ENCODE measurements at regions not wholly inside any gene's neighbourhood (a gene's known extent, or its start where the extent isn't known, plus 50 kb on each side); places are given as distances from the start of the nearest gene placed in this dataset.

DNA sequence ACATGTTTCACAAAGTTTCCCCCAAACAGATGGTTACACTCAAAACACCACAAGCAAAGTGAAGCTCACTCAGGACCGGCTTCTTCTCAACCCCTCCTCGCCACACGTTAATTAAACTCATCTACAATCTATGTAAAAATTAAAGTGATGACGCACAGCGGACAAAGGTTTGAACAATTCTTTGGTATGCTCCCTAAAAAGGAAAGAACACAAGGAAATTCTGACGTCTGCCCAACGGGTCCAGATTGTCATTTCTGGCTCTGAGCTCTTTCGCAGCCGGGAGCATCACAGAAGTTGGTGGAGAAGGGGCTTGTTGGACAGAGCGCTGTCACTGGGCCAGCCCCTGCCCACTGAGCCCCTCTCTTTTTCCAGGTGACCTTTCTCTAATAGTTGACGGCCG lies 173.7 kb upstream of the CHRNA7 start:
- Histone ChIP-seq H3K36me3 (ENCODE audit: control insufficient read depth in 2 of 2, extremely low read depth in 1 of 2, insufficient read depth in 2 of 2, low read length in 2 of 2) (no peaks in the 10 kb centered on the region), H3K27me3 (ENCODE audit: control insufficient read depth in 2 of 2, insufficient read depth in 2 of 2, low read length in 2 of 2) (no peaks in the 10 kb centered on the region), H3K79me2 (ENCODE audit: control insufficient read depth, insufficient read depth, low read length) (no peaks in the 10 kb centered on the region), H2AFZ (ENCODE audit: low read depth, low read length) (no peak overlapping the region), H3K27ac (ENCODE audit: insufficient read depth, low read depth, low read length) (no peak overlapping the region), H4K20me1 (replicated peaks; ENCODE audit: control insufficient read depth, extremely low read depth, insufficient read depth, low read length) (no peaks in the 10 kb centered on the region), H3K4me2 (ENCODE audit: insufficient read depth, low read length) (no peak overlapping the region), H3K9me3 (replicated peaks; ENCODE audit: control insufficient read depth, insufficient read depth, low read length) (no peaks in the 10 kb centered on the region), H3K4me3 (replicated peaks in 1 of 3; ENCODE audit: insufficient read depth in 1 of 3, low read depth in 1 of 3, low read length in 3 of 3) (no peak overlapping the region), H3K9ac (replicated peaks; ENCODE audit: extremely low read depth, insufficient read depth, low read length) (no peak overlapping the region), H3K4me1 (ENCODE audit: control insufficient read depth, extremely low read depth, insufficient read depth, low read length) (no peaks in the 10 kb centered on the region), H3K9me1 (replicated peaks; ENCODE audit: control insufficient read depth, extremely low read depth, insufficient read depth, low read length) (no peaks in the 10 kb centered on the region)
- dilution Hi-C loops (cut with MboI; ENCODE audit: extremely low pct_ligation_motif_present, low sequenced_read_pairs): no loop called here
- ChIA-PET CTCF (no interaction called here), POLR2A (no interaction called here)
- no TSS peak for BruUV-seq (replicated peaks)
- FAIRE-seq (no peak), DNase-seq (ENCODE audit: low read depth, low spot score) (no peak)
- intact Hi-C loops (cut with micrococcal nuclease): no loop called here
- TF ChIP-seq FOS (IDR thresholded peaks at IDR 0.05; ENCODE audit: borderline replicate concordance, insufficient read depth, low read length): no peak
- TF ChIP-seq, protein P1, sequence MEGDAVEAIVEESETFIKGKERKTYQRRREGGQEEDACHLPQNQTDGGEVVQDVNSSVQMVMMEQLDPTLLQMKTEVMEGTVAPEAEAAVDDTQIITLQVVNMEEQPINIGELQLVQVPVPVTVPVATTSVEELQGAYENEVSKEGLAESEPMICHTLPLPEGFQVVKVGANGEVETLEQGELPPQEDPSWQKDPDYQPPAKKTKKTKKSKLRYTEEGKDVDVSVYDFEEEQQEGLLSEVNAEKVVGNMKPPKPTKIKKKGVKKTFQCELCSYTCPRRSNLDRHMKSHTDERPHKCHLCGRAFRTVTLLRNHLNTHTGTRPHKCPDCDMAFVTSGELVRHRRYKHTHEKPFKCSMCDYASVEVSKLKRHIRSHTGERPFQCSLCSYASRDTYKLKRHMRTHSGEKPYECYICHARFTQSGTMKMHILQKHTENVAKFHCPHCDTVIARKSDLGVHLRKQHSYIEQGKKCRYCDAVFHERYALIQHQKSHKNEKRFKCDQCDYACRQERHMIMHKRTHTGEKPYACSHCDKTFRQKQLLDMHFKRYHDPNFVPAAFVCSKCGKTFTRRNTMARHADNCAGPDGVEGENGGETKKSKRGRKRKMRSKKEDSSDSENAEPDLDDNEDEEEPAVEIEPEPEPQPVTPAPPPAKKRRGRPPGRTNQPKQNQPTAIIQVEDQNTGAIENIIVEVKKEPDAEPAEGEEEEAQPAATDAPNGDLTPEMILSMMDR (IDR thresholded peaks at IDR 0.05; ENCODE audit: extremely low read depth in 1 of 2, insufficient read depth in 1 of 2, low read depth in 1 of 2, low read length in 2 of 2): no peak
- no peak for TF ChIP-seq POLR2AphosphoS5 (IDR thresholded peaks at IDR 0.05; ENCODE audit: insufficient read depth, low read depth, low read length)
- no peak for TF ChIP-seq POLR2A (IDR thresholded peaks at IDR 0.05; ENCODE audit: low read depth, low read length)
- TF ChIP-seq GATA2 (IDR thresholded peaks at IDR 0.05; ENCODE audit: insufficient read depth, insufficient read length, low read depth, low read length): no peak
- no peak for TF ChIP-seq JUN (IDR thresholded peaks at IDR 0.05; ENCODE audit: borderline replicate concordance, insufficient read depth, insufficient read length, low read depth)
- TF ChIP-seq, protein P2, sequence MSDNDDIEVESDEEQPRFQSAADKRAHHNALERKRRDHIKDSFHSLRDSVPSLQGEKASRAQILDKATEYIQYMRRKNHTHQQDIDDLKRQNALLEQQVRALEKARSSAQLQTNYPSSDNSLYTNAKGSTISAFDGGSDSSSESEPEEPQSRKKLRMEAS (IDR thresholded peaks at IDR 0.05; ENCODE audit: insufficient read depth, insufficient read length): no peak
- TF ChIP-seq EZH2 (IDR thresholded peaks at IDR 0.05; ENCODE audit: borderline replicate concordance, low read depth, low read length, severe bottlenecking): no peak
- no peak for TF ChIP-seq MYC (IDR thresholded peaks at IDR 0.05; ENCODE audit: low read depth, low read length)

Data from endothelial cell of umbilical vein (primary cell).